ENCODE measurements at regions not wholly inside any gene's neighbourhood (a gene's known extent, or its start where the extent isn't known, plus 50 kb on each side); places are given as distances from the start of the nearest gene placed in this dataset.

- Mint-ChIP-seq H3K27ac (no peak overlapping the region), H3K4me1 (ENCODE audit: low read depth) (peaks cover 11% of the 10 kb centered on the region), H3K4me3 (no peak overlapping the region), H3K36me3 (ENCODE audit: low read depth) (no peaks in the 10 kb centered on the region), H3K9me3 (no peaks in the 10 kb centered on the region), H3K27me3 (peaks cover 3% of the 10 kb centered on the region)
- no peak for ATAC-seq
- intact Hi-C loops (cut with micrococcal nuclease): no loop called here
- ChIA-PET POLR2A (no interaction called here), CTCF (no interaction called here)
- no peak for TF ChIP-seq CTCF (IDR thresholded peaks at IDR 0.05)
- no peak for DNase-seq
These were observed 50.7 kb upstream of the KLF7 start for GRCh38 chr2:207216457-207216856.

- peaks cover 11% of the 10 kb centered on the region for H3K4me1 Mint-ChIP-seq (ENCODE audit: low read depth)
- no peak overlapping the region for H3K27ac Mint-ChIP-seq
- H3K36me3 Mint-ChIP-seq (ENCODE audit: low read depth): no peaks in the 10 kb centered on the region
- DNase-seq: no peak
- intact Hi-C loops (cut with micrococcal nuclease): no loop called here
- no peak overlapping the region for H3K4me3 Mint-ChIP-seq
- ATAC-seq: no peak
- H3K9me3 Mint-ChIP-seq: no peaks in the 10 kb centered on the region
- ChIA-PET POLR2A (no interaction called here), CTCF (no interaction called here)
- TF ChIP-seq CTCF (IDR thresholded peaks at IDR 0.05): no peak
- peaks cover 3% of the 10 kb centered on the region for H3K27me3 Mint-ChIP-seq
These were observed 51.7 kb upstream of the KLF7 start for GRCh38 chr2:207217442-207217841.

GRCh38 chr2:207219081-207219630 lies 53.4 kb upstream of the KLF7 start:
- intact Hi-C loops (cut with micrococcal nuclease): no loop called here
- H3K27ac Mint-ChIP-seq: no peak overlapping the region
- H3K36me3 Mint-ChIP-seq (ENCODE audit: low read depth): no peaks in the 10 kb centered on the region
- no peak for DNase-seq
- ChIA-PET CTCF (interaction anchor here (1.1 kb wide), 1 partner anchor 173 kb away, joined by 3 read pairs; no protein-coding TSS in a partner anchor), POLR2A (no interaction called here)
- no peak for TF ChIP-seq CTCF (IDR thresholded peaks at IDR 0.05)
- ATAC-seq: no peak
- no peak overlapping the region for H3K4me3 Mint-ChIP-seq
- peaks cover 3% of the 10 kb centered on the region for H3K27me3 Mint-ChIP-seq
- H3K9me3 Mint-ChIP-seq: no peaks in the 10 kb centered on the region
- peaks cover 22% of the 10 kb centered on the region for H3K4me1 Mint-ChIP-seq (ENCODE audit: low read depth)

GRCh38 chr2:207219676-207220501 lies 54.1 kb upstream of the KLF7 start:
- intact Hi-C loops (cut with micrococcal nuclease): no loop called here
- H3K4me3 Mint-ChIP-seq: no peak overlapping the region
- POLR2A ChIA-PET: no interaction called here
- no peak for ATAC-seq
- CTCF ChIA-PET: interaction anchor here (0.7 to 1.6 kb wide), 4 partner anchors 10 to 77 kb away, joined by 3 to 6 read pairs (median 4); no protein-coding TSS in a partner anchor
- DNase-seq: no peak
- no peaks in the 10 kb centered on the region for H3K36me3 Mint-ChIP-seq (ENCODE audit: low read depth)
- peaks cover 3% of the 10 kb centered on the region for H3K27me3 Mint-ChIP-seq
- H3K9me3 Mint-ChIP-seq: no peaks in the 10 kb centered on the region
- no peak for TF ChIP-seq CTCF (IDR thresholded peaks at IDR 0.05)
- no peak overlapping the region for H3K27ac Mint-ChIP-seq
- peaks cover 24% of the 10 kb centered on the region for H3K4me1 Mint-ChIP-seq (ENCODE audit: low read depth)

- no peak for TF ChIP-seq CTCF (IDR thresholded peaks at IDR 0.05)
- intact Hi-C loops (cut with micrococcal nuclease): no loop called here
- H3K4me1 Mint-ChIP-seq (ENCODE audit: low read depth): peaks cover 42% of the 10 kb centered on the region
- ChIA-PET CTCF (interaction anchor here (0.6 kb wide), 1 partner anchor 296 kb away, joined by 3 read pairs; no protein-coding TSS in a partner anchor), POLR2A (no interaction called here)
- H3K36me3 Mint-ChIP-seq (ENCODE audit: low read depth): no peaks in the 10 kb centered on the region
- H3K27ac Mint-ChIP-seq: no peak overlapping the region
- peaks cover 3% of the 10 kb centered on the region for H3K27me3 Mint-ChIP-seq
- no peaks in the 10 kb centered on the region for H3K9me3 Mint-ChIP-seq
- no peak overlapping the region for H3K4me3 Mint-ChIP-seq
- DNase-seq: no peak
- ATAC-seq: no peak
These were observed 56.0 kb upstream of the KLF7 start for GRCh38 chr2:207221731-207222130.

Measured in activated CD8-positive, alpha-beta T cell treated with anti-CD3 and anti-CD28 coated beads for 36 hours (primary cell).